GM19452 (cell line): ENCODE measurements at regions not wholly inside any gene's neighbourhood (a gene's known extent, or its start where the extent isn't known, plus 50 kb on each side); places are given as distances from the start of the nearest gene placed in this dataset.

Experiments used
- ATAC-seq: cut with Tn5 transposase; IDR thresholded peaks from one replicate; pipeline ENCODE4 v1.9.1; 2021; ENCODE audit not compliant: unreplicated experiment

GRCh38 chr5:164332349-164333196, 827.2 kb downstream of the MAT2B start:
- no peak for ATAC-seq

DNA sequence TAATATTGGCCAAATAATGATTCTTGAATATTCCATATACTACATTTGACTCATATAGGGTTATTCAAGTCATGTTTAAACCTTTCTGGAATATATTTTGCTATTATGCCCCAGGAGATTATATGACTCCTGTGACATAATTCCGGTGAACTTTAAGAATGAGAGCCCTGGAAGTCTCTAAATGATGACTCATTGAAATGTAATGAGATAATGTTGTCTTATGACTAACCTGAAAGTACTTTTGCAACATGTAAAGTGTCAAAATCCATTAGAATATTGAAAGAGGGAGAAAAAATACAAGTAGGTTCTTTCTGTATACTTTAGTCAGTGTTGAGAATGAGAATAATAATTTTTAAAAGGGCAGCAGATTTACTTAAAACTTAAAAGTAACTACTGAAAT, 830.4 kb downstream of the MAT2B start:
- no peak for ATAC-seq

GRCh38 chr5:164336276-164336675, 830.9 kb downstream of the MAT2B start:
- no peak for ATAC-seq

DNA sequence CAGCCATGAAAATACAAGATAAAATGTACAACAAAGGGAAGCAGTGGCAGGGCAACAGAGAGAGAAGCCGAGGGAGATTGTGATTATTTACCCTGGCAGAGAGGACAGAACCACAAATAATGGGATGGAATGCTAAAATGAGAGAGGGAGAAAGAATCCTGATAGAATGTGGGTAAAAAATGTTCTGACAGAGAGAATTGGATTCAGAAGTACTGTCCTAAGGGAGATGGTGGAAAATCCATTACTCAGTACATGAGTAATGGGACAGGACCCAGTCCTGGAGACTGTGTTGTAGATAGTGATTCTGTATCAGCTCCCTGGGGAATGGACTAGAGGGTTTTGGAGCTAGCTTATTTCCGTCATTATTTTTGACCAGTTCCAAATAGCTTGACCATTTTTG, 831.5 kb downstream of the MAT2B start:
- ATAC-seq = no peak

- no peak for ATAC-seq
These were observed 835.7 kb downstream of the MAT2B start for GRCh38 chr5:164341056-164341619.

GRCh38 chr5:164345173-164345849, 839.9 kb downstream of the MAT2B start:
- ATAC-seq = no peak

- no peak for ATAC-seq
These were observed 840.4 kb downstream of the MAT2B start for GRCh38 chr5:164345853-164346252.

DNA sequence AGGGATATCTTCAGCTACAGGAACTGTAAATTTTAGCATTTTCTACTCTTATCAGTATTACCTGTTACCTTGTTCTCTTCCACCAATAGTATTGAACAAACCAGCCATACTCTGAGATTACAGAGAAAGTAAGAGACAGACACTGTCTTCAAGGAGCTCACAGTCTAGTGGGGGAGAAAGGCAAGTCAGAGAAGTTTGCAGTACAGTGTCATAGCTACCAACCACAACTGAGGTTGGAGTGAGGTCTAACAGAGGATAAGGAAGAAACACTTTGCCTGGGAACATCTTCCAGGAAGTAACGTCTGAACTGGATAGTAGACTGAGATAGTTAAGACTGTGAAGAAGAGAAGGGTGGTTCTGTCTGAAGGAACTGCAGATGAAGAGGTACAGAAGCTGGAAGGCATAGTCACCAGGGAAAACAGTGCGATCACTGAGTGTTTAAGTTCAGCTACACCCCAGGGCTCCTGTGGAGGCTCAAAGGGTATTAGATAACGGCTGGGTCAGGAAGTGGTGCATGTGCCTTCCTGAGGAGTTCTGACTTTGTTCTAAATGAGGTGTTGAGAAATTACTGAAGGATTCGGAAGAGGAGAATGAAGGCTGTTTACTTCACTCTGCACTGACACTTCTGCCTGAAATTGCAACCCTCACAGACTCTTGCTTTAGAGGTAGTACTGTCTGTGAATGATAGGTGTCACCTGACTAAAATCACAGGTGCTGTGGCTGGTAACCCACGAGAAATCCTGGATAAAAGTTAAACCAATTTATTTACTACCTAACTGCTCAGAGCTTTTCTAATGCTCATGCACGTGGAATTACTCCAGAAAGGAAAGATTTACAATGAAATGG, 841.6 kb downstream of the MAT2B start:
- no peak for ATAC-seq

DNA sequence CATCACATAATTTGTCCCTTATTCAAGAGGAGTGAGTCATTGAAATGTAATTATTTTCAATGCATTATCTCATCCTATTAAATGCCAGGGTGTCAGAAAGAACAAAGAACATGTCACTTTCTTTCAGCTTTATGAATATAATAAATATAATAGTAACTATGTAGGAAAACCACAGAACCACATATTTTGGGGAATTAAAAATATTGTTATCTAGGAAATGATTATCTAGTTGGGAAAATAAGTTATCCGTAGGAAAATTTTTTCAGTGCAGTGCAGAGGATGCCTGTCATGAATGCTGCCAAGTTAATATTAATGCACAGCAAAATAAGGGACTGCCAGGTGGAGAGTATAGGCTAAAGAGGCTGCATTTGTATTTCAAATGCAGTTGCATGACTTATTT, 844.8 kb downstream of the MAT2B start:
- ATAC-seq = no peak

DNA sequence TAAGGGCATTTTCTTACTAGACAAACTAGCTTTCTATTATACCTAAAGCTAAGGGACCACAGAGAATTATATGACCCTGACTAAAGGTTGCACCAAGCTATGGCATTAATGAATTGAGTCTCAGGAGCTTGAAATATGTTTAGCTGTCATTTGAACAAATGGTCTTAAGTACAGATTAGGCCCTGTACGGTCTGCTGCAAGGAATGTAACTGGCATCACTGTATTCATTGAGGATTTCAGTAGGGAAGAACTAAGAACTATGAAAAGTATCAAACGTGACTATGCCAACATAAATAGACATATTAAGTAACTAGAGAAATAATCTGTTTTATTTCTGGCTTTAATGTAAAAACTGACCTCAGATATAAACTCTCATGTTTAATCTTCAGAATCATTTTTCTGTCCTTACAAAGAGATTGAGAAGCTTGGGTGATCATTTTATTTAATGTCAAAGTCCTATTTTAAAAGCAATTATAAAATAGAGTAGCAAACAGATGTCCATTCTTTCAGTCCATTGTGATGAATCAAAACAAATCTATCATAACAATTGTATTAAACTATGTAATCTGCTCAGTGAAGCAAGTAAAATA, 845.9 kb downstream of the MAT2B start:
- no peak for ATAC-seq

DNA sequence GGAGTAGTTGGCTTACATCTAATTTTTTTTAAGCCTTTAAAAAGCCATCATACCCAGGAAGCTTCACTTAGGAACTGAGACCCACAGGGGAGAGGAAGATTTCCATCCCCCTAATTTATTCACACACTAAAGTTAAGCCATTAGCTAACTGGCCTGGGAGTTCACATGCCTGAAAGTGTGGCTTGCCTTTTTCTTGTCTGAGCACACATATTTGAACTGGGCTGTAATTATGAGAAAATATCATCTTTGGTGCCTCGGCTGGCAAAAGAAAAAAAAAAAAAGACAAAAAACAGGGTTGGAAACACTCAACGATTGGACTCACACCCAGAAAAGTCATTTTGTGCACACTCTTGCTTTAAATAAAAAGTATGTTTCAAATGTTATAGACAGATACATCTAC, 847.3 kb downstream of the MAT2B start:
- ATAC-seq = no peak

GRCh38 chr5:164353155-164353554, 847.7 kb downstream of the MAT2B start:
- ATAC-seq = no peak

DNA sequence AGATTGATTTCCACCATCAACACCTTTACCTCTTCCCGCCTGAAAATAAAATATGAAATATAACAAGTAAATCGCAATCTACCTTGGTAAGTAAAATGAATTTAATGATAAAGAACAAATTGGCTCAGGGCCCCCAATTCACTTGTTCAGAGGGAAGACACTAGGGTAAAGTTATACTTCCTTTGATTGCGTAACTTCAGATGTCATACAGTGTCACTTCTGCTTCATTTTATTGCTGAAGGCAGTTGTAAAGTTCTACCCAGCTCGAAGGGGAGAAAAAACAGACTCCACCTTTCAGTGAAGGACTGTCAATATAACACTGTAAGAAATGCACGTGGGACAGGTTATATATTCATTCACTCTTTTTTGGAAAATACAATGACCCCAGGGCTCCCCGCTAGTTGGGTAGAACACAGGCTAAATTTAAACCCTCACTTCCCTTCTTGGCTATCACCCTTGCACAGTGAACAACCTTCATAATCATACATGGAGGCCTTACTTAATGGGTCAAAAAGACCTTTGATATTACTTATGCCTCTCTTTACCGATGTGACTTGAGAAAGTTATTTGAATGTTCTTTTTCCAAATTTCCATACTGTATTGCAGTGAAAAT, 848.8 kb downstream of the MAT2B start:
- ATAC-seq = no peak

DNA sequence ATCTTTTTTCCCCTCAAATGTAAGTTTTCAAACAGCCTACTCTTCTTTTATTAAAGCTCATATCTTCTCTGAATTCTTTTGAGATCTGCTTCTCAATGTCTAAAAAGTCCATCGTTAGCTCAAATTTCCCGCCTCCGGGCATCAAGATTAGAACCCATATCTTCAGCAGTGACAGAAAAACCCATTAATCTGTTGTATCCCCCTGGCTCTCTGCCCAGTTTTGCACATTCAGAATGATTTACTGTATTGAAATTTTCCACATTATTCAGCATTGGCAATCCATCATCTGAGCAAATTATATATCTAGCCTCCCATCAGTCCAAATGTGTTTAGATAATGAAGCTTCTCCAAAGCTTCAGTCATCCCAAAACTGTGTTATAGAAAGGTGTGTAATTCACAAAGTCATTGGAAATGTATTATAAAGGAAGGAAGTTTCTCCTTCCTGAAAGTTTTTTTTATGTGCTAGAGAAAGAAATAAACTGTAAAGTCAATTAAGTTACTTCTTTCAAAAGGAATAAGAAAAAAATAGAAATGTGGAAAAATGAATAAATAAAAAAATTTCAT, 849.9 kb downstream of the MAT2B start:
- ATAC-seq = no peak

- ATAC-seq = no peak
These were observed 851.4 kb downstream of the MAT2B start for GRCh38 chr5:164356790-164357189.

GRCh38 chr5:164357395-164358033, 852.1 kb downstream of the MAT2B start:
- no peak for ATAC-seq

DNA sequence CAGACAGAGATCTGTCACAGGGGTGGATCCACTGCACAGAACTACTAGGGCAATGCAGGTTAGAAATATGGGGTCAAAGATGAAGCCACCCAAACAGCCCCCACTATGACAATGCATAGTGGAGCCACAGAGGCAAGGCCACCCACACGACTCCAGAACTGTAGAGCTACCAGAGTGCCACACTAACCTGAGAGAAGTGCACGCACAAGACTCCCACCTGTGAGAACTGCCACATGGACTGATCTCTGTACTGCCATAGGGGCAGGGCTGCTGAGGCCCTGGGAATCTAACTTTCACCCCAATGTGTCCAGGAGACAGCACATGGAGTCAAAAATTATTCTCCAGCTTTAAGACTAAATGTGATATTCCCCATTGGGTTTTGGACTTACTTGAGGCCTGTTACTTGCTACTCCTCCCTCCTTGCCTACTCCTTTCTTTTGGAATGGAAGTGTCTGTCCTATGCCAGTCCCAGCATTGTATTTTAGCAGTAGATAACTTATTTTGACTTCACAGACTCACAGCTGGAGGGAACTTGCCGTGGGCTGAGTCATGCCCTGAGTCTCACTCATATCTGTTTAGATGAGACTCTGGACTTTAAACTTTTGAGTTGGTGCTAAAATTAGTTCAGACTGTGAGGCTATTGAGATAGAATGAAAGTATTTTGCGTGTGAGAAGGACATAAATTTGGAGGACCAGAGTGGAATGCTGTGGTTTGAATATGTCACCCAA, 853.3 kb downstream of the MAT2B start:
- no peak for ATAC-seq

DNA sequence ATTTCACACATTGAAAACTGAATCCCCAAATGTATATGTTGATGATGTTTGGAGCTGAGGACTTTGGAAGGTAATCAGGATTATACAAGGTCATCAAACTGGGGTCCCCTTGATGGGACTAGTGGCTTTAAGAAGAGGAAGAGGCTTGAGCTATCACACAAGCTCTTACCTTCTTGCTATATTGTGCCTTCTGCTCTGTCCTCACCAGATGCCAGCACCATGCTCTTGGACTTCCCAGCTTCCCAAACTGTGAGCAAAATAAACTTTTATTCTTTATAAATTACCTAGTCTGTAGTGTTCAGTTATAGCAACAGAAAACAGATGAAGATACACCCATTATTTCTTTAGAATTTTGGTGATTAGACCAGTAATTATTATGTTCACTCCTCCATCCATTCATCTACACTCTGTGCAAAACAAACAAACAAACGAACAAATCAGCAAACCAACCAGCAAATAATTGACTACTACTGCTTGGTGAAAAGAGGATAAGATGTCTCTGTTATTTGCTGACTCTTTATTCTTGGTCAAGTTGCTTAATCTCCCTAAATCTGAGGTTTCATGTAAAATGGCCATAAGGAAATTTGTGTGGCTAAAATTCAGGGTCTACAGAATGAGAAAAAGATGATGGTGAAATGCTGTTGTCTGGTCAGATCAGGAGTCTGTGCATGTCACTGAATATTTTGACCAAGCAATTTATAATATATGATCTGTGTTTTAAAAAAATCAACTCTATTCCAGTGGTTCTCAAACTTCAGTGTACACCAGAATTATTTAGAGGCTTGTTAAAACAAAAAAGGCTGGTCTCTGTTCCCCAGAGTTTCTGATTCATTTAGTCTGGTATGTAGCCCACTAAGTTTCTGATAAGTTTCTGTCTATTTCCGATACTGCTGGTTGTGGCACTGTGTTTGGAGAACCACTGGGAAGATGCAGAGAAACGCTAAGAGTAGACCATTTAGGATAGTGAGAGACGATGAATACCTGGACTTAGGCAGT, 854.1 kb downstream of the MAT2B start:
- no peak for ATAC-seq
